ENCODE measurements at regions not wholly inside any gene's neighbourhood (a gene's known extent, or its start where the extent isn't known, plus 50 kb on each side); places are given as distances from the start of the nearest gene placed in this dataset.
"Not testable (repeated sequence)": the region's sequence is repeated elsewhere in the genome, so short reads cannot be mapped to it uniquely, and the experiment has no call there.

DNA sequence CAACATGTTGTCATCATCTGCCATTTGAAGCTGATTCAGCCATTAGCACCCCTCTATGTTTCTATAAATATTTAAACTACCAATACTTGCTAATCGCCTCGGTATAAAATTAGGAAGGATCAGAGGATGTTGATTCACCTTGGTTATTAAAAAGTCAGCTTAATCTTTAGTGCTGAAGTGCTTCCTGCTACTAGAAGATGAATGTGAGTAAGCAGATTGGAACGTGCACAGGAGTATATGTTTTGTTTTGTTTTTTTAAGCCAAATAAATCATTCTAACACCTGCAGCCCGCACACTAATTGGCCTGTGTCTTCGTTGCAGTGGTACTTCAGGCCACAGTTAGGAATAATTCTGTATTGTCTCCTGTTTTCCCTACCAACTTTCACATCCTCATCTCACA is 485.7 kb downstream of the AJAP1 start:
- Histone ChIP-seq H3K4me3 (ENCODE audit: low read depth, low read length) (no peak overlapping the region), H3K9me3 (ENCODE audit: severe bottlenecking) (no peaks in the 10 kb centered on the region), H3K27me3 (ENCODE audit: insufficient read depth, low read depth, severe bottlenecking) (peaks cover 49% of the 10 kb centered on the region), H3K36me3 (no peaks in the 10 kb centered on the region), H3K27ac (no peak overlapping the region)
- TF ChIP-seq CTCF (IDR thresholded peaks at IDR 0.05; ENCODE audit: low read depth, low read length), result no peak
- no peak for DNase-seq

GRCh38 chr1:5129746-5130355 is 475.4 kb downstream of the AJAP1 start:
- Histone ChIP-seq H3K36me3 (no peaks in the 10 kb centered on the region), H3K9me3 (ENCODE audit: severe bottlenecking) (no peaks in the 10 kb centered on the region), H3K27ac (no peak overlapping the region), H3K27me3 (ENCODE audit: insufficient read depth, low read depth, severe bottlenecking) (peaks cover 42% of the 10 kb centered on the region), H3K4me3 (ENCODE audit: low read depth, low read length) (no peak overlapping the region)
- no peak for DNase-seq
- TF ChIP-seq CTCF (IDR thresholded peaks at IDR 0.05; ENCODE audit: low read depth, low read length), result no peak

GRCh38 chr1:5125208-5125607 is 470.8 kb downstream of the AJAP1 start:
- Histone ChIP-seq H3K36me3 (no peaks in the 10 kb centered on the region), H3K4me3 (ENCODE audit: low read depth, low read length) (no peak overlapping the region), H3K9me3 (ENCODE audit: severe bottlenecking) (no peaks in the 10 kb centered on the region), H3K27me3 (ENCODE audit: insufficient read depth, low read depth, severe bottlenecking) (peaks cover 19% of the 10 kb centered on the region), H3K27ac (no peak overlapping the region)
- no peak for DNase-seq
- TF ChIP-seq CTCF (IDR thresholded peaks at IDR 0.05; ENCODE audit: low read depth, low read length), result no peak

DNA sequence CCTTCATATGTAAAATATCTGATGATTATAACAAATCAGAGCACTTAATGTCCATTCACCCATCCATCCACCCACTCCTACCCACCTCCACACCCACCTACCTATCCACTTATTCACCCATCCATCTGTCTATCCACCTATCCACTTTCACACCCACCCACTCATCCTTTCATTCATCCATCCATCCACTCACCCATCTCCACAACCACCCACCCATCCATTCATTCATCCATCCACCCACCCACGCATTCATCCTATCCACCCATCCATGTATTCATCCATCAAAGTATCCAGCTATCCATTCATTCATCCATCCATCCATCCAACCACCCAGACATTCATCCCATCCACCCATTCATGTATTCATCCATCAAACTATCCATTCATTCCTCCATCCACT is 466.1 kb downstream of the AJAP1 start:
- Histone ChIP-seq H3K9me3 (ENCODE audit: severe bottlenecking) (no peaks in the 10 kb centered on the region), H3K27me3 (ENCODE audit: insufficient read depth, low read depth, severe bottlenecking) (peaks cover 12% of the 10 kb centered on the region), H3K27ac (no peak overlapping the region), H3K4me3 (ENCODE audit: low read depth, low read length) (no peak overlapping the region), H3K36me3 (no peaks in the 10 kb centered on the region)
- no peak for TF ChIP-seq CTCF (IDR thresholded peaks at IDR 0.05; ENCODE audit: low read depth, low read length)
- no peak for DNase-seq

GRCh38 chr1:5119366-5120234 is 465.2 kb downstream of the AJAP1 start:
- Histone ChIP-seq H3K4me3 (ENCODE audit: low read depth, low read length) (no peak overlapping the region), H3K9me3 (ENCODE audit: severe bottlenecking) (no peaks in the 10 kb centered on the region), H3K36me3 (no peaks in the 10 kb centered on the region), H3K27ac (no peak overlapping the region), H3K27me3 (ENCODE audit: insufficient read depth, low read depth, severe bottlenecking) (peaks cover 10% of the 10 kb centered on the region)
- DNase-seq, result peak; percentile 16
- peak; percentile 49 for TF ChIP-seq CTCF (IDR thresholded peaks at IDR 0.05; ENCODE audit: low read depth, low read length)

DNA sequence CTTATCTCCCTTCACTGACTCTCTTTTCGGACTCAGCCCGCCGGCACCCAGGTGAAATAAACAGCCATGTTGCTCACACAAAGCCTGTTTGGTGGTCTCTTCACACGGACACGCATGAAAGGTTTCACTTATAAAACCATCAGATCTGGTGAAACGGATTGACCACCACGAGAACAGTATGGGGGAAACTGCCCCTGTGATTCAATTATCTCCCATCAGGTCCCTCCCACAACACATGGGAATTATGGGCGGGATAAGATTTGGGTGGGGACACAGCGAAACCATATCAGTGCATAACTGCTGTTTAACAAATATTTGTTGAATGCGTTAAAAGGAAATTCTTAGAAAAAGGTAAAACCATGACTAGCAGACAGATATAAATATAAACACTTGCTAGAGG is 464.4 kb downstream of the AJAP1 start:
- H3K9me3 ChIP-seq (ENCODE audit: severe bottlenecking); H3K27ac ChIP-seq; H3K36me3 ChIP-seq; H3K4me3 ChIP-seq (ENCODE audit: low read depth, low read length); DNase-seq: not testable (repeated sequence)
- H3K27me3 ChIP-seq (ENCODE audit: insufficient read depth, low read depth, severe bottlenecking), result peaks cover 16% of the 10 kb centered on the region

- DNase-seq; H3K4me3 ChIP-seq (ENCODE audit: low read depth, low read length): not testable (repeated sequence)
- H3K27me3 ChIP-seq (ENCODE audit: insufficient read depth, low read depth, severe bottlenecking), result peaks cover 21% of the 10 kb centered on the region
Measured at GRCh38 chr1:5118292-5118691, 463.9 kb downstream of the AJAP1 start.

More at GRCh38 chr1:5118292-5118691, 463.9 kb downstream of the AJAP1 start:
- H3K9me3 ChIP-seq (ENCODE audit: severe bottlenecking); H3K27ac ChIP-seq; H3K36me3 ChIP-seq: not testable (repeated sequence)
